ENCODE measurements at regions not wholly inside any gene's neighbourhood (a gene's known extent, or its start where the extent isn't known, plus 50 kb on each side); places are given as distances from the start of the nearest gene placed in this dataset.

DNA sequence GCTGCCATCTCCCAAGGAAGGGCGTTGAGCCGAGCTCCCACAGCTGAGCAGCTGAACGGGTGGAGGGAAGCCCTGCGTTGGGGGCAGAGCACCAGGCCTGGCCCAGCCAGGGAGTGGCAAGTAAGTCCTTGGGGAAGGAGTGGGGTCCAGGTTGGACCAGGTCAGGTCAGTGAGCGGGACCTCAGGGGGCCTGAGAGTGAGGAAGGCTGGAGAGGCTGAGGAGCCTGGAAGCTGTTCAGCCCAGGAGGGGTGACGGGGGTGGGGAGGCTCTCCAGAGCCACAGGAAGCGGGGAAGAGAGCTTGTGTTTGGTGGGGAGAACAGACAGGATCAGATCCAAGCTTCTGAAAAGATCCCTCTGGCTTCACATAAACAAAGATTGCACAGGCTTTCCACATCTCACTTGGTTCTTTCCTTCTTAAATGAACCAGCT is 55.4 kb upstream of the ATP12A start:
- intact Hi-C loops (cut with DNase I) = no loop called here
- no peak for TF ChIP-seq POLR2A (IDR thresholded peaks at IDR 0.05)
- TF ChIP-seq, protein P1, sequence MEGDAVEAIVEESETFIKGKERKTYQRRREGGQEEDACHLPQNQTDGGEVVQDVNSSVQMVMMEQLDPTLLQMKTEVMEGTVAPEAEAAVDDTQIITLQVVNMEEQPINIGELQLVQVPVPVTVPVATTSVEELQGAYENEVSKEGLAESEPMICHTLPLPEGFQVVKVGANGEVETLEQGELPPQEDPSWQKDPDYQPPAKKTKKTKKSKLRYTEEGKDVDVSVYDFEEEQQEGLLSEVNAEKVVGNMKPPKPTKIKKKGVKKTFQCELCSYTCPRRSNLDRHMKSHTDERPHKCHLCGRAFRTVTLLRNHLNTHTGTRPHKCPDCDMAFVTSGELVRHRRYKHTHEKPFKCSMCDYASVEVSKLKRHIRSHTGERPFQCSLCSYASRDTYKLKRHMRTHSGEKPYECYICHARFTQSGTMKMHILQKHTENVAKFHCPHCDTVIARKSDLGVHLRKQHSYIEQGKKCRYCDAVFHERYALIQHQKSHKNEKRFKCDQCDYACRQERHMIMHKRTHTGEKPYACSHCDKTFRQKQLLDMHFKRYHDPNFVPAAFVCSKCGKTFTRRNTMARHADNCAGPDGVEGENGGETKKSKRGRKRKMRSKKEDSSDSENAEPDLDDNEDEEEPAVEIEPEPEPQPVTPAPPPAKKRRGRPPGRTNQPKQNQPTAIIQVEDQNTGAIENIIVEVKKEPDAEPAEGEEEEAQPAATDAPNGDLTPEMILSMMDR (IDR thresholded peaks at IDR 0.05) = no peak
- DNase-seq = no peak
- H3K27ac ChIP-seq = no peak overlapping the region
- H3K4me3 ChIP-seq = no peak overlapping the region
- WGBS (ENCODE audit: insufficient coverage, low coverage, low lambda C conversion rate, missing lambda C conversion rate) = 72% methylated on average over 4 of the region's 7 CpGs
- no peaks in the 10 kb centered on the region for H3K9me3 ChIP-seq
- ATAC-seq = peak in 2 of 4 donors; percentile 19 to 29
- H3K4me1 ChIP-seq = no peaks in the 10 kb centered on the region
- H3K36me3 ChIP-seq = no peaks in the 10 kb centered on the region
- no peaks in the 10 kb centered on the region for H3K27me3 ChIP-seq

GRCh38 chr13:24625331-24625731 is 54.9 kb upstream of the ATP12A start:
- H3K4me3 ChIP-seq = no peak overlapping the region
- no peak for TF ChIP-seq POLR2A (IDR thresholded peaks at IDR 0.05)
- TF ChIP-seq, protein P1 (IDR thresholded peaks at IDR 0.05) = peak in 2 of 4 donors; percentile 7 to 10
- H3K9me3 ChIP-seq = no peaks in the 10 kb centered on the region
- no peaks in the 10 kb centered on the region for H3K4me1 ChIP-seq
- WGBS (ENCODE audit: insufficient coverage, low coverage, low lambda C conversion rate, missing lambda C conversion rate) = 43% methylated on average over 3 of the region's 3 CpGs
- H3K27me3 ChIP-seq = no peaks in the 10 kb centered on the region
- H3K27ac ChIP-seq = no peak overlapping the region
- DNase-seq (no peak), ATAC-seq (peak in 1 of 4 donors; percentile 27)
- no peaks in the 10 kb centered on the region for H3K36me3 ChIP-seq
- intact Hi-C loops (cut with DNase I) = no loop called here

DNA sequence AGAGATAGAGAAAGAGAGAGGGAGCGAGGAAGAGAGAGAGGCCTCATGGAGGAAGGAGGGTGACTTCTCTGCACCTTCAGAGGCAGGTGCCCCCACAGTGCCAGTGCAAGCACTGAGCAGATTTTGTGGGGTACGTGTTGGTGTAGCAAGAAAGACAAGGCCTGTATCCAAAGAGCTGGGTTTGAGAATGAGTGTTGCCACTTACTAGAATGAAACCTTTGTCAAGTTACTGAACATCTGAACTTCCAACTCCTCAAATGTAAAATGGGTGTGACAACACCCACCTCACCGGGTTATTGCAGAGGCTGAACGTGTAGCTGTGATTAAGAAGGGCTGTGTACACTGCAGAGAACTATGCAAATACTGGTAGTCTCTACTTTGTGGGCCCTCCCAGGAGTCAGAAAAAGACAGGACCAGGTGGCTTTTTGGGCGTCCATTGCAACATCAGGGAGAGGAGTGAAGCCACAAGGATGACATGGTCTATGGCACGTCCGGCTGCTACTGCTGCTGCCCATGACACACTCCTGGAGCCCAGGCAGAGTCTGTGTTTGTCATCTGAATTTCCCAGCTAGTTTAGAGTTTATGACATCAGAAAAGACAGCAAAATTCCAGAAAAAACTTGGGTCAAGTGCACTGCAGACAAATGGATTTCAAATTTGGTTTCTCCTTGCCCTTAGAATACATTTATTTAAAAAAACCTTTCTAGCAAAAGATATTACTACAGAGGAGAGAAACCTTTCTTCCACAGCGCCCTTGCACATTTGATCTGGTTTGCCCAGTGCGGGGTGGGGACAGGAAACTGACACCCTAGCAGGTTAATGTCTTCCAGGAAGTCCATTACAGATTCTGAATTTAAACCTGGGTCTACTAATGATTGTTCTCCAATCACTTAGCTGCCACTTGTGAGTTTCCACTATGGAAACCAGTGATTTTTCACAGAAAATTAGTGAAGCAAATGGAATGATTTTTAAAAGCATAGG is 54.0 kb upstream of the ATP12A start:
- DNase-seq = no peak
- H3K27ac ChIP-seq = no peak overlapping the region

GRCh38 chr13:24627090-24627714 is 53.0 kb upstream of the ATP12A start:
- intact Hi-C loops (cut with DNase I) = no loop called here
- Histone ChIP-seq H3K4me3 (no peak overlapping the region), H3K4me1 (no peaks in the 10 kb centered on the region), H3K9me3 (no peaks in the 10 kb centered on the region), H3K36me3 (no peaks in the 10 kb centered on the region), H3K27me3 (no peaks in the 10 kb centered on the region), H3K27ac (no peak overlapping the region)
- ATAC-seq (peak; percentile 39 to 57 (median 50)), DNase-seq (no peak)
- 46% methylated on average over 14 of the region's 25 CpGs for WGBS (ENCODE audit: insufficient coverage, low coverage, low lambda C conversion rate, missing lambda C conversion rate)
- TF ChIP-seq POLR2A (IDR thresholded peaks at IDR 0.05) = no peak
- TF ChIP-seq, protein P1 (IDR thresholded peaks at IDR 0.05) = peak; percentile 22 to 51 (median 32)

More for the DNA sequence above, 54.0 kb upstream of the ATP12A start:
- no peak for ATAC-seq
- H3K36me3 ChIP-seq = no peaks in the 10 kb centered on the region
- no peaks in the 10 kb centered on the region for H3K9me3 ChIP-seq
- WGBS (ENCODE audit: insufficient coverage, low coverage, low lambda C conversion rate, missing lambda C conversion rate) = 71% methylated on average over 4 of the region's 9 CpGs
- no peaks in the 10 kb centered on the region for H3K27me3 ChIP-seq
- TF ChIP-seq, protein P1 (IDR thresholded peaks at IDR 0.05) = no peak
- intact Hi-C loops (cut with DNase I) = no loop called here
- no peaks in the 10 kb centered on the region for H3K4me1 ChIP-seq
- H3K4me3 ChIP-seq = no peak overlapping the region

Measured in right lobe of liver (tissue), 6 donors.